ENCODE measurements at regions not wholly inside any gene's neighbourhood (a gene's known extent, or its start where the extent isn't known, plus 50 kb on each side); places are given as distances from the start of the nearest gene placed in this dataset.
A peak's percentile ranks its signal among the peaks of the same experiment; 100 is the strongest.

DNA sequence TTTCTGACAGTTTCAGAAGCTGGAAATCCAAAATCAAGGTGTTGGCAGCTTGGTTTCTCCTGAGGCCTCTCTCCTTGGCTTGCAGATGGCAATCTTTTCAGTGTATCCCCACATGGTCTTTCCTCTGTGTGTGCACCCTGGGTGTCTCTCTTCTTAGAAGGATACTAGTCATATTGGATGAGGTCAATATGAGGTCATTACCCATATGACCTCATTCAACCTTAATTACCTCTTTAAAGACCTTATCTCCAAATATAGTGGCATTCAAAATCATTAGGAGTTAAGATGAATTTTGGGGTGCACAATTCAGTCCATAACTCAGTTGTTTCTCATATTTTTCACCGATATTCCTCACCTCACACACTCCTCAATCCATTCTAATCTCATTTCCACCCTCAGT lies 92.4 kb upstream of the TGM3 start:
- DNase-seq (ENCODE audit: low spot score) (no peak), ATAC-seq (ENCODE audit: low read depth) (no peak)
- H3K4me1 ChIP-seq (ENCODE audit: insufficient read depth, poor library complexity, severe bottlenecking): no peaks in the 10 kb centered on the region
- H3K27ac ChIP-seq (ENCODE audit: poor library complexity, severe bottlenecking): no peak overlapping the region
- H3K9me3 ChIP-seq (ENCODE audit: severe bottlenecking): no peaks in the 10 kb centered on the region
- TF ChIP-seq CTCF (IDR thresholded peaks at IDR 0.05; ENCODE audit: poor library complexity, severe bottlenecking): no peak
- no peaks in the 10 kb centered on the region for H3K36me3 ChIP-seq (ENCODE audit: low read depth)
- peaks cover 3% of the 10 kb centered on the region for H3K27me3 ChIP-seq (ENCODE audit: insufficient read depth, poor library complexity, severe bottlenecking)
- no peak overlapping the region for H3K4me3 ChIP-seq (ENCODE audit: severe bottlenecking)

DNA sequence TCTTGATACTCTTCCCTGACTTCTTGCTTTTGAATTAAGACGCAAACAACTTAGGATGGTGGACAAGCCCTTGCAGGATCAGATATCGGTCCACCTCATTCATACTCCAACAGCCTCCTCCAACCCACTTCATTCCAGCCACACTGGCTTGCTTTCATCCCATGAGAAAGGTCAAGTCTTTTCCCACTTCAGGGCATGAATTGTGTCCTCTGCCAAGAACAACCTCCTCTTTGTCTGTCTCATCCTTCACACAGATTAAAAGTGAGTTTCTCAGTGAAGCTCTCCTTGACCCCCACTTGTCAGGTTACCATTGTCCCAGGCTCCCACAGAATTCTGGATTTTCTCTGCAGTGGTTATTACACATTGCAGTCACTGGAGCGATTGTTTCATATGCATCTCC lies 91.8 kb upstream of the TGM3 start:
- Histone ChIP-seq H3K9me3 (ENCODE audit: severe bottlenecking) (no peaks in the 10 kb centered on the region), H3K27ac (ENCODE audit: poor library complexity, severe bottlenecking) (no peak overlapping the region), H3K4me1 (ENCODE audit: insufficient read depth, poor library complexity, severe bottlenecking) (no peaks in the 10 kb centered on the region), H3K27me3 (ENCODE audit: insufficient read depth, poor library complexity, severe bottlenecking) (peaks cover 3% of the 10 kb centered on the region), H3K36me3 (ENCODE audit: low read depth) (no peaks in the 10 kb centered on the region), H3K4me3 (ENCODE audit: severe bottlenecking) (no peak overlapping the region)
- DNase-seq (ENCODE audit: low spot score) (no peak), ATAC-seq (ENCODE audit: low read depth) (no peak)
- no peak for TF ChIP-seq CTCF (IDR thresholded peaks at IDR 0.05; ENCODE audit: poor library complexity, severe bottlenecking)

GRCh38 chr20:2206957-2207769 lies 88.6 kb upstream of the TGM3 start:
- no peak for DNase-seq (ENCODE audit: low spot score)
- TF ChIP-seq CTCF (IDR thresholded peaks at IDR 0.05; ENCODE audit: poor library complexity, severe bottlenecking): peak; percentile 87
- peak; percentile 76 for ATAC-seq (ENCODE audit: low read depth)

DNA sequence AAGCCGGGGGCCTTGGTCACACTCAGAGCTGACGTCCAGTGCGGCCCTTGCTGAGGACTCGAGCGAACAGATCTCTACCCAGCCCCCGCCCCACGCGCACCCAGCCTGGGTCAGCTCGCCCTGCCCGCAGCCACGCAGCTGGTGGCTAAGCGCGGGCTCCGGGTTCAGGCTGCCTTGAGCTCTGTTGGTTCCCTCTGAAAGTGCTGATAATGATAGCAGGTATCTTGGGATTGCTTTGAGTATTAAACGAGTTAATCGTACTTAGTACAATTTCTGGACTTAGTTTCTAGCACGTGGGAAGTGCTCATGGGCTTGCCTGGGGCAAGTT lies 88.1 kb upstream of the TGM3 start:
- Histone ChIP-seq H3K9me3 (ENCODE audit: severe bottlenecking) (no peaks in the 10 kb centered on the region), H3K4me3 (ENCODE audit: severe bottlenecking) (peak overlapping the region; percentile 38), H3K4me1 (ENCODE audit: insufficient read depth, poor library complexity, severe bottlenecking) (no peaks in the 10 kb centered on the region), H3K36me3 (ENCODE audit: low read depth) (no peaks in the 10 kb centered on the region), H3K27ac (ENCODE audit: poor library complexity, severe bottlenecking) (no peak overlapping the region), H3K27me3 (ENCODE audit: insufficient read depth, poor library complexity, severe bottlenecking) (no peaks in the 10 kb centered on the region)
- ATAC-seq (ENCODE audit: low read depth): no peak
- DNase-seq (ENCODE audit: low spot score): peak; percentile 63
- peak; percentile 67 for TF ChIP-seq CTCF (IDR thresholded peaks at IDR 0.05; ENCODE audit: poor library complexity, severe bottlenecking)

More at GRCh38 chr20:2206957-2207769, 88.6 kb upstream of the TGM3 start:
- Histone ChIP-seq H3K27me3 (ENCODE audit: insufficient read depth, poor library complexity, severe bottlenecking) (no peaks in the 10 kb centered on the region), H3K4me1 (ENCODE audit: insufficient read depth, poor library complexity, severe bottlenecking) (no peaks in the 10 kb centered on the region), H3K4me3 (ENCODE audit: severe bottlenecking) (peak overlapping the region; percentile 38), H3K9me3 (ENCODE audit: severe bottlenecking) (no peaks in the 10 kb centered on the region), H3K36me3 (ENCODE audit: low read depth) (no peaks in the 10 kb centered on the region), H3K27ac (ENCODE audit: poor library complexity, severe bottlenecking) (no peak overlapping the region)

GRCh38 chr20:2208897-2209296 lies 86.9 kb upstream of the TGM3 start:
- no peaks in the 10 kb centered on the region for H3K4me1 ChIP-seq (ENCODE audit: insufficient read depth, poor library complexity, severe bottlenecking)
- H3K36me3 ChIP-seq (ENCODE audit: low read depth): no peaks in the 10 kb centered on the region
- no peaks in the 10 kb centered on the region for H3K27me3 ChIP-seq (ENCODE audit: insufficient read depth, poor library complexity, severe bottlenecking)
- H3K9me3 ChIP-seq (ENCODE audit: severe bottlenecking): no peaks in the 10 kb centered on the region
- TF ChIP-seq CTCF (IDR thresholded peaks at IDR 0.05; ENCODE audit: poor library complexity, severe bottlenecking): no peak
- ATAC-seq (ENCODE audit: low read depth) (no peak), DNase-seq (ENCODE audit: low spot score) (no peak)
- no peak overlapping the region for H3K27ac ChIP-seq (ENCODE audit: poor library complexity, severe bottlenecking)
- H3K4me3 ChIP-seq (ENCODE audit: severe bottlenecking): no peak overlapping the region
